Lower leg skin (tissue), 4 donors: ENCODE measurements at regions not wholly inside any gene's neighbourhood (a gene's known extent, or its start where the extent isn't known, plus 50 kb on each side); places are given as distances from the start of the nearest gene placed in this dataset.

ENCODE experiments used
- DNase-seq, 2 donors: peaks; one replicate each; pipeline ENCODE4 v3.0.0-alpha.2; 2019; ENCODE audit warnings: low spot score in 2 of 2
- H3K4me3 ChIP-seq: fragments of 200-600 bp; sonication (generic); 2 replicates; pipeline ENCODE4 v1.5.1; 2017; ENCODE audit warnings: mild to moderate bottlenecking, low read depth; ENCODE audit not compliant: poor library complexity, severe bottlenecking
- POLR2A ChIP-seq, 2 donors: fragments of 450-650 bp; IDR thresholded peaks; one replicate each; pipeline ENCODE4 v1.6.1; 2016 to 2017; ENCODE audit warnings: antibody characterized with exemption in 2 of 2, mild to moderate bottlenecking in 1 of 2, moderate library complexity in 1 of 2
- WGBS, 2 donors: methylation state at CpG; one replicate each; pipeline ENCODE4 v1.1.5; 2018; 5-methylcytosine and 5-hydroxymethylcytosine counted together
- intact Hi-C: fragments of 100-400 bp; cut with DNase I; formaldehyde crosslinking; loops from one replicate; pipeline ENCODE4 v1.15.0; 2023; ENCODE audit warnings: low total_unique reads
- TF ChIP-seq, protein P1 (sequence below), 3 donors: fragments of 450-650 bp; IDR thresholded peaks; one replicate each; pipeline ENCODE4 v1.5.1; 2016; ENCODE audit warnings: antibody characterized with exemption in 3 of 3, mild to moderate bottlenecking in 3 of 3, moderate library complexity in 2 of 3

DNA sequence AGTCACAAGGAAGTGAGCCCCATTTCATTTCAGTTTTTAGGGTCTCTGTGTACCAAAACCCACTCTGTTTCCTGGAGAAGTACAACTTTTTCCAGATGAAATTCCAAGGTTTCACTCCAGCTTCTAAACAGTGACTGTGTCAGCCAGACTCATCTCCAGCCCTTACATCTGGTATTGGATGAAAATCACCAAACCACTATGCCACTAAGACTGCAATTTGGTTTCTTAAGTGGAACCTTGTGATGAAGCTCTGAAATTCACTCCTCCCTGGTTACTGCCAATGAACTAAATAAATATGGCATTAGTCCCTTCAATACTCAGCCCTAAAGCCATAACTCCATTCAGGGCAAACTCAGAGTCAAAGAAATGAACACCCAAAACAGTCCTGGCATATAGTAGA, 211.2 kb upstream of the DAPK1 start:
- TF ChIP-seq, protein P1, sequence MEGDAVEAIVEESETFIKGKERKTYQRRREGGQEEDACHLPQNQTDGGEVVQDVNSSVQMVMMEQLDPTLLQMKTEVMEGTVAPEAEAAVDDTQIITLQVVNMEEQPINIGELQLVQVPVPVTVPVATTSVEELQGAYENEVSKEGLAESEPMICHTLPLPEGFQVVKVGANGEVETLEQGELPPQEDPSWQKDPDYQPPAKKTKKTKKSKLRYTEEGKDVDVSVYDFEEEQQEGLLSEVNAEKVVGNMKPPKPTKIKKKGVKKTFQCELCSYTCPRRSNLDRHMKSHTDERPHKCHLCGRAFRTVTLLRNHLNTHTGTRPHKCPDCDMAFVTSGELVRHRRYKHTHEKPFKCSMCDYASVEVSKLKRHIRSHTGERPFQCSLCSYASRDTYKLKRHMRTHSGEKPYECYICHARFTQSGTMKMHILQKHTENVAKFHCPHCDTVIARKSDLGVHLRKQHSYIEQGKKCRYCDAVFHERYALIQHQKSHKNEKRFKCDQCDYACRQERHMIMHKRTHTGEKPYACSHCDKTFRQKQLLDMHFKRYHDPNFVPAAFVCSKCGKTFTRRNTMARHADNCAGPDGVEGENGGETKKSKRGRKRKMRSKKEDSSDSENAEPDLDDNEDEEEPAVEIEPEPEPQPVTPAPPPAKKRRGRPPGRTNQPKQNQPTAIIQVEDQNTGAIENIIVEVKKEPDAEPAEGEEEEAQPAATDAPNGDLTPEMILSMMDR (IDR thresholded peaks at IDR 0.05) = no peak
- no peak for TF ChIP-seq POLR2A (IDR thresholded peaks at IDR 0.05)
- H3K4me3 ChIP-seq = no peak overlapping the region
- intact Hi-C loops = no loop called here
- DNase-seq = no peak

DNA sequence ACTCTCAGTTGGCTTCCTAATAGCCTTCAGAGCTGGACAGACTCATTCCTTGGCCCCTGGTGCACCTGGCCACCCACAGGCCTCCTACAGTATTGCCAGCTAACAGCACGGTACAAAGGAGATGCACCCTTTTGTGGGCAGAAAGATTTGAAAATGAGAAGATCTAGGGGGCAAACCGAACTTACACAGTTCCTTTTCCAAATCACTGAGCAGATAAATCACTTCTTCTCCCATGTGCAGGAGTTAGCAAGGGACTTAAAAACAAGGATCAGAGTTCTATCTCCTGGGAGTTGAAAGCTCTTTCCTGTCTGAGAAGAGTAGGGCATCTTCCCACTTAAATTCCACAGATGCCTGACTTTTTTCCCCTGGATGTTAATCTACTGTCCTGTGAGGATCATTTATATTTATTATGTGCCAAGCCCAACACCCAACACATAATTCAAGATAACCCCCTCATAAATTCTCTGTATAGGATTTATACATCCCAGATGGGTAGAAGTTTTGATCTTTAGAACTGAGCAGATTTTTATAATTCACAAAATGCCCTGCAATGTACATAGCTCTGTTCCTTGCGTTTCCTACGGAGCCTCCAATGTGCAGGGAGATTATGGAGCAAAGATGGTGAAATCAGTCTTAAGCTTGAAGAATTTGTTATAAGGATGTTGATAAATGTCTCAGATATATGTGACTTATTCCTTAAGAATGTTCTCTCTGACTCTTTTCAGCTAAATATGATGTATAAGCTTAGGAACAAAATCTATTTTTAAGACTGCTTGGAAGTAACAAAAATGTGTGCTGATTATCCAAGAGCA, 207.2 kb upstream of the DAPK1 start:
- intact Hi-C loops = no loop called here
- DNase-seq = no peak
- H3K4me3 ChIP-seq = no peak overlapping the region
- TF ChIP-seq, protein P1 (IDR thresholded peaks at IDR 0.05) = no peak
- TF ChIP-seq POLR2A (IDR thresholded peaks at IDR 0.05) = no peak
- 60 to 73% methylated on average over 4 of the region's 4 CpGs for WGBS, 2 donors

DNA sequence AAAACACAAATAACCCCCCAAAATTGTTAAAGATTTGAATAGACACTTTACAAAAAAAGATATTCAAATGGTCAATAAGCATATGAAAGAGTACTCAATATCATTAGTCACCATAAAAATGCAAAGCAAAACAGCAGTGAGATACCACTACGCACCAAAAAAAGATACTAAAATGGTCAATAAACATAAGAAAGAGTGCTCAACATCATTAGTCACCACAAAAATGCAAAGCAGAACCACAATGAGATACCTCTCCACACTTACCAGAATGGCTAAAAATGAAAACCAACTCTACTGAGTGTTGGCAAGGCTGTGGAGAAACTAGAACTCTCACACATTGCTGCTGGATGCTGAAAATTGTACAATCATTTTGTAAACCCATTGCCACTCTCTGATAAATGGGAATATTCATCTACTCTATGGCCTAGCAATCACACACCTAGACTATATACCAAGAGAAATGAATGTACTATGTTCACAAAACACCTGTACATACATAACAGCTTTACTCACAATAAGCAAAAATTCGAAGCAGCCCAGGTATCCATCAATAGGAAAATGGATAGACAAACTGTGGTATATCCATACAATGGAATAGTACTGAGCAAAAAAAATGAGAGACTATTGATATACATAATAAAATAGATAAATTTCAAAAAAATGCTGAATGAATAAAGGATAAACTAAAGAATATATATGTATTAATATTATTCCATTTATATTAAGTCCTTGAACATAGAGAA, 205.0 kb upstream of the DAPK1 start:
- WGBS, 2 donors = 58 to 70% methylated on average over 2 of the region's 2 CpGs
- TF ChIP-seq, protein P1 (IDR thresholded peaks at IDR 0.05) = no peak
- TF ChIP-seq POLR2A (IDR thresholded peaks at IDR 0.05) = no peak
- no peak overlapping the region for H3K4me3 ChIP-seq
- intact Hi-C loops = no loop called here
- DNase-seq = no peak

DNA sequence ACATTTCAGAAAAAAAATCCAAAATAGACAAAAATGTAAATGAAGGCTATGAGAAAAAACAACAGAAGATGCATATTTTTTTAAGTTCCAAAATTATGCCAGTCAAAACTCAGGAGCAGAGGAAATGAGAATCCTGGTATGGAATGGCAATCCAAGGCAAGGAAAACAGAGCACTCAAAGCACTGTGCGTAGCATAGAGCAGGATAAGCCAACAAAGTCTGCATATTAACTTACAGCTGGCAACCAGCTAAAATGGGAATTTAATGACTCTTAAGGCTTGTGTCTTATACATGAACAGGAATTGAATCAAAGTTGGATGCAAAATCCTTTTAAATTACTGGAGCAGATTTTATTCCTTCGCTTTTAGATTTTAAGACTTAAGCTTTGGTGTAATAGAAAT, 203.5 kb upstream of the DAPK1 start:
- intact Hi-C loops = no loop called here
- DNase-seq = no peak

DNA sequence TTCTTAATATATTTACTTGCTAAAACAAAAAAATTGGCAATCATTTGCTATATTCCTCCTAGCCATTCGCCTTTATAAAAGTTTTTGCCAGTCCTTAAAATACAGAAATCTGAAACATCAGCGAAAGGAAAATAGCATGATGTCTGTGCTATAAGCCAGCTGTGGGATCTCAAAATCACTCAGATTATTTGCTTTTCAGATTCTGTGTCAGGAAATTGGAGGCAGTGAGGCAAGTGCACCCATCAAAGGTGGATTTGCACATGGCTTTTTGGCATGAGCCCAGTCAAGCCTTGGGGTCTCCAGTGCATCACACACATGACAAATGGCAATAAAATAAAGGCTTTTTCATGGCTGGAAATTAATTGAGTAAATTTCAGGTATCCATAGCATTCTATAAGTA, 196.8 kb upstream of the DAPK1 start:
- DNase-seq = no peak
- TF ChIP-seq, protein P1 (IDR thresholded peaks at IDR 0.05) = no peak
- no peak for TF ChIP-seq POLR2A (IDR thresholded peaks at IDR 0.05)
- 70% methylated on average over 2 of the region's 2 CpGs for WGBS, 2 donors
- intact Hi-C loops = no loop called here
- H3K4me3 ChIP-seq = no peak overlapping the region

More for the DNA sequence above, 203.5 kb upstream of the DAPK1 start:
- 90 to 93% methylated on average over 2 of the region's 2 CpGs for WGBS, 2 donors
- no peak overlapping the region for H3K4me3 ChIP-seq
- TF ChIP-seq, protein P1 (IDR thresholded peaks at IDR 0.05) = no peak
- no peak for TF ChIP-seq POLR2A (IDR thresholded peaks at IDR 0.05)
